ENCODE measurements at regions not wholly inside any gene's neighbourhood (a gene's known extent, or its start where the extent isn't known, plus 50 kb on each side); places are given as distances from the start of the nearest gene placed in this dataset.

DNA sequence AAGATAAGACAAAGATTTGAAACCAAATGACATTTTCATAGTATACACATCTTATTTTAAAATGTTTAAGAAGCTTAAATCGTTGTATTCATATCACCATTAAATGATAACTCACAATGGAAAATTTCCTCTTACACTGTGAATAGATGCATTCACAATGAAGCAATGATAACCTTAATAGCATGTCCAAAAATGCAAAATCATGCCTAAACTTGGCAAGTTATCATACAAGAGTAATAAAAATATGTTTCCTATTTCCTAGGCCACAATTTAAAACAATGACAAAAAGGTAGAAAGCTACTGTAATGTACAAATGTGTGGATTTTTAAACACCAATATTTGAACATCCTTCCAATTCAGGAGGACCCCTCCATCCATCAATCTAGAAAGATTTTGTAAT lies 157.4 kb upstream of the GULP1 start:
- H3K9me3 ChIP-seq = no peaks in the 10 kb centered on the region
- intact Hi-C loops (cut with DNase I) = no loop called here
- no peak overlapping the region for H3K4me3 ChIP-seq
- H3K4me1 ChIP-seq = peaks cover 0 to 10% (median 0%) of the 10 kb centered on the region in 12 donors
- ATAC-seq (no peak), DNase-seq (no peak)
- WGBS, 4 donors = 10 to 17% (median 12%) methylated on average over 1 of the region's 1 CpG
- H3K27ac ChIP-seq = no peak overlapping the region
- H3K36me3 ChIP-seq = no peaks in the 10 kb centered on the region
- H3K27me3 ChIP-seq = no peaks in the 10 kb centered on the region
- TF ChIP-seq, protein P1, sequence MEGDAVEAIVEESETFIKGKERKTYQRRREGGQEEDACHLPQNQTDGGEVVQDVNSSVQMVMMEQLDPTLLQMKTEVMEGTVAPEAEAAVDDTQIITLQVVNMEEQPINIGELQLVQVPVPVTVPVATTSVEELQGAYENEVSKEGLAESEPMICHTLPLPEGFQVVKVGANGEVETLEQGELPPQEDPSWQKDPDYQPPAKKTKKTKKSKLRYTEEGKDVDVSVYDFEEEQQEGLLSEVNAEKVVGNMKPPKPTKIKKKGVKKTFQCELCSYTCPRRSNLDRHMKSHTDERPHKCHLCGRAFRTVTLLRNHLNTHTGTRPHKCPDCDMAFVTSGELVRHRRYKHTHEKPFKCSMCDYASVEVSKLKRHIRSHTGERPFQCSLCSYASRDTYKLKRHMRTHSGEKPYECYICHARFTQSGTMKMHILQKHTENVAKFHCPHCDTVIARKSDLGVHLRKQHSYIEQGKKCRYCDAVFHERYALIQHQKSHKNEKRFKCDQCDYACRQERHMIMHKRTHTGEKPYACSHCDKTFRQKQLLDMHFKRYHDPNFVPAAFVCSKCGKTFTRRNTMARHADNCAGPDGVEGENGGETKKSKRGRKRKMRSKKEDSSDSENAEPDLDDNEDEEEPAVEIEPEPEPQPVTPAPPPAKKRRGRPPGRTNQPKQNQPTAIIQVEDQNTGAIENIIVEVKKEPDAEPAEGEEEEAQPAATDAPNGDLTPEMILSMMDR (IDR thresholded peaks at IDR 0.05) = no peak
- no peak for TF ChIP-seq POLR2A (IDR thresholded peaks at IDR 0.05)

DNA sequence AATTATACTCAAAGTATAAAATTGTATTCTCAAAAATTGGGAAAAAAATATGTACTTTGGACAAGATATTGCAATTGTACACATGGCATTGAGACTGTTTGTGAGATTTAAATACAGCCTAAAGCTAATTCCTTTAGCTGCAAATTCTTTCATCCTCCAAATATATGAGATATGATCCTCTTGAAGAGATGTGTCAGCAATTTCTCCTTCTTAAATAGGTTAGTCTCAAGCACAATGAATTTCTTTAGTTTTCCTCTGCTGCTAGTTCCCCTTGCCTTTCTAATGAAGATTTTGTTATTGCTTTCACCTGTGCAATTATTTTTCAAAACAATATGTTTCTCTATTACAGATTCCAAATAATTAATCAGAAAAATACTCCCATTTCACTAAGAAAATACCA lies 153.4 kb upstream of the GULP1 start:
- intact Hi-C loops (cut with DNase I) = no loop called here
- Histone ChIP-seq H3K27me3 (no peaks in the 10 kb centered on the region), H3K9me3 (no peaks in the 10 kb centered on the region), H3K4me3 (no peak overlapping the region), H3K4me1 (no peaks in the 10 kb centered on the region), H3K36me3 (no peaks in the 10 kb centered on the region), H3K27ac (no peak overlapping the region)
- DNase-seq (no peak), ATAC-seq (no peak)
- TF ChIP-seq POLR2A (IDR thresholded peaks at IDR 0.05) = no peak
- TF ChIP-seq, protein P1 (IDR thresholded peaks at IDR 0.05) = no peak

DNA sequence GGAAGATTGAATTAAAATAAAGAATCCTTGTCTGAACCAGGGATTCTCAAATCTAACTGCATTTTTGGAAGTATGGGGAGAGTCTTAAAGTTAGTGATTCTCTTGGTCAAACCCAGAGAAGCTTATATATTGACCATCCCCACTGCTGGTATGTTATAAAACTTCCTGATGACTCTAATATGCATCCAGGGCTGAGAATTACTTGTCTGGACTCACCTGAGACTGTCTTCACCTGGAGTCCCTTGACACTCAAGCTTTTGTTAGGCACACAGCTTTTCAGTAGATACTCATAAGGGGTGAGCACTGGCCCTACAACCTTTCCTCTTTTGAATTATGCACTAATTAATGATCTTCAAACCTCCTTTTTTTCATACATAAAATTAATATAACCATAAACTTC lies 149.6 kb upstream of the GULP1 start:
- DNase-seq = no peak
- no peak for TF ChIP-seq POLR2A (IDR thresholded peaks at IDR 0.05)
- TF ChIP-seq, protein P1 (IDR thresholded peaks at IDR 0.05) = no peak

DNA sequence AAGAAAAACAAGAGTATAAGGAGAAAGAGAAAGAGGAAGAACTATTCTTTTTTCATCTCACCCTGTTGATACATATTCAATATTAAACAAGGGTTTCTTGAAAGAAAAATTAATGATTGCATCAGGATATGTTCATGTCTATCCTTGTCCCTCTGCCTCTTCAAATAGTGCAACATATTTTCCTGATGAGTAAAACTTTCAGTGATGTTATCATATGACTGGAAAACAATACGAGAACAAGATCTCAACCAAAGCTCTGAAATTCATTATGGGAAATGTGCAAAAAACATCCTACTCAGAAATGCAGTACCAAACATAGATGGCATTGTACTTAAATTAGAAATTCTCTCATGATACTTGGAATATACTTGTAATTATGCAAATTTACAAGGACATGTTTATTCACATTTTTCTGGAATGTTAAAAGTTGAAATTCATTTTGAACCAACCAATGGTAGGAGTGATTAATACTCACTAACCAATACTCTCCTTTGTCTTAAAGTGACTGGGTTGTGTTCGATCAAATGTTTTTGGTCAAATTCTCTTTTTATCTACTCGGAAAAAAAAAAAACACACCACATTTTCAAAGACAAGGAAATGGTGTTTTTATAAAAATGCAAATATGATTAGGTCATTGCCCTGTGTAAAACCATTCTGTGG lies 148.9 kb upstream of the GULP1 start:
- DNase-seq (no peak), ATAC-seq (no peak)
- TF ChIP-seq POLR2A (IDR thresholded peaks at IDR 0.05) = no peak
- TF ChIP-seq, protein P1 (IDR thresholded peaks at IDR 0.05) = no peak
- Histone ChIP-seq H3K9me3 (no peaks in the 10 kb centered on the region), H3K4me1 (no peaks in the 10 kb centered on the region), H3K4me3 (no peak overlapping the region), H3K36me3 (no peaks in the 10 kb centered on the region), H3K27me3 (no peaks in the 10 kb centered on the region), H3K27ac (no peak overlapping the region)
- intact Hi-C loops (cut with DNase I) = no loop called here
- WGBS, 4 donors = 50 to 64% (median 52%) methylated on average over 3 of the region's 3 CpGs

More for the DNA sequence above, 149.6 kb upstream of the GULP1 start:
- intact Hi-C loops (cut with DNase I) = no loop called here
- ATAC-seq = no peak
- no peaks in the 10 kb centered on the region for H3K27me3 ChIP-seq
- H3K9me3 ChIP-seq = no peaks in the 10 kb centered on the region
- no peak overlapping the region for H3K4me3 ChIP-seq
- H3K36me3 ChIP-seq = no peaks in the 10 kb centered on the region
- no peak overlapping the region for H3K27ac ChIP-seq
- H3K4me1 ChIP-seq = no peaks in the 10 kb centered on the region

Data from heart left ventricle (tissue), 16 donors.